HUES6 (cell line): ENCODE measurements at regions not wholly inside any gene's neighbourhood (a gene's known extent, or its start where the extent isn't known, plus 50 kb on each side); places are given as distances from the start of the nearest gene placed in this dataset.

Experiments used
- H3K27ac ChIP-seq: 2 replicates; pipeline ENCODE4 v1.7.0; 2013; ENCODE audit warnings: low read depth, mild to moderate bottlenecking, low read length, inconsistent platforms
- H3K27me3 ChIP-seq: 2 replicates; pipeline ENCODE4 v1.6.1; 2013; ENCODE audit warnings: low read length; ENCODE audit not compliant: control insufficient read depth, insufficient read depth
- H3K36me3 ChIP-seq: 2 replicates; pipeline ENCODE4 v1.6.1; 2013; ENCODE audit warnings: low read length; ENCODE audit not compliant: control insufficient read depth, insufficient read depth
- H3K4me1 ChIP-seq: 2 replicates; pipeline ENCODE4 v1.6.1; 2013; ENCODE audit warnings: low read length; ENCODE audit not compliant: control insufficient read depth, insufficient read depth
- H3K4me3 ChIP-seq: 2 replicates; pipeline ENCODE4 v1.5.1; 2013; ENCODE audit warnings: low read depth, low read length
- H3K9ac ChIP-seq: one replicate; pipeline ENCODE4 v1.6.1; 2013; ENCODE audit warnings: mild to moderate bottlenecking, low read length
- H3K9me3 ChIP-seq: 2 replicates; pipeline ENCODE4 v1.6.1; 2013; ENCODE audit warnings: low read depth, low read length; ENCODE audit not compliant: control insufficient read depth, insufficient read depth

GRCh38 chr5:38736089-38736488, 109.7 kb upstream of the OSMR start:
- H3K4me3 ChIP-seq = no peak overlapping the region
- H3K36me3 ChIP-seq = no peaks in the 10 kb centered on the region
- no peaks in the 10 kb centered on the region for H3K27me3 ChIP-seq
- H3K9ac ChIP-seq = no peak overlapping the region
- H3K27ac ChIP-seq = no peak overlapping the region
- no peaks in the 10 kb centered on the region for H3K9me3 ChIP-seq
- no peaks in the 10 kb centered on the region for H3K4me1 ChIP-seq

- Histone ChIP-seq H3K9ac (no peak overlapping the region), H3K4me1 (no peaks in the 10 kb centered on the region), H3K4me3 (no peak overlapping the region), H3K36me3 (no peaks in the 10 kb centered on the region), H3K9me3 (peaks cover 6% of the 10 kb centered on the region), H3K27ac (no peak overlapping the region), H3K27me3 (no peaks in the 10 kb centered on the region)
Measured at GRCh38 chr5:38737976-38738375, 107.8 kb upstream of the OSMR start.

DNA sequence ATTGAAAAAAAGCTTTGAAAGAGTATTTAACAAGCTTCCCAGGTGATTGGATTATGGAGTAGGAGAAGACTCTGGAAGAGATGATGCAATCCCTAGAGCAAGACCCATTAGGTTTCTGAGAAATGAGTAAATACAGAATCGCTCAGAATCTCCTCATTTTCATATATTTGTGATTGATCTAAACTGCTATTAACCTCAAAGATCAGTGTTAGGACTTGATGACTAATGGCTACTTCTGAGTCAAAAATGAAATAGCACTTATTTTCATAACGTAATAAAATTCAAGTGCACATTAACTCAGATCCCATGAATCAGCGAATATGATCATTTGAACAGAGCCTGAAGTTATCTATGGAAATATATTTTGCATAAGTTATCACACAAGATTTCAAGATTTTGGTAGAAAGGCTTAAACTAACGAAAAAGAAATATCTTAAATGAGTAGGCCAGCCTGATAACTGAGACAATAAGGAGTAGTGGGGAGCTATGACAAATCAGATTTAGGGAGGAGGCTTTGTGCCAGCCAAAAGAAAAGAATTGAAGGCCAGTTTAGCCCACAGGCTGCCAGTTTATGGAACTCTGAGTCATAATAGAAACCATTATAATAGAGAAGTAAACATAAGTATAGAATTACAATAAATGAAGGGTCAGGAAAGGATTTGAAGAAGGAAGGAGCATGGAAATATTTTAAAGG, 106.7 kb upstream of the OSMR start:
- Histone ChIP-seq H3K27me3 (no peaks in the 10 kb centered on the region), H3K27ac (no peak overlapping the region), H3K36me3 (no peaks in the 10 kb centered on the region), H3K9ac (no peak overlapping the region), H3K9me3 (peaks cover 17% of the 10 kb centered on the region), H3K4me1 (no peaks in the 10 kb centered on the region), H3K4me3 (no peak overlapping the region)

GRCh38 chr5:38739705-38740045, 106.1 kb upstream of the OSMR start:
- Histone ChIP-seq H3K9ac (no peak overlapping the region), H3K27me3 (no peaks in the 10 kb centered on the region), H3K4me1 (no peaks in the 10 kb centered on the region), H3K4me3 (no peak overlapping the region), H3K27ac (no peak overlapping the region), H3K36me3 (no peaks in the 10 kb centered on the region), H3K9me3 (peaks cover 17% of the 10 kb centered on the region)

DNA sequence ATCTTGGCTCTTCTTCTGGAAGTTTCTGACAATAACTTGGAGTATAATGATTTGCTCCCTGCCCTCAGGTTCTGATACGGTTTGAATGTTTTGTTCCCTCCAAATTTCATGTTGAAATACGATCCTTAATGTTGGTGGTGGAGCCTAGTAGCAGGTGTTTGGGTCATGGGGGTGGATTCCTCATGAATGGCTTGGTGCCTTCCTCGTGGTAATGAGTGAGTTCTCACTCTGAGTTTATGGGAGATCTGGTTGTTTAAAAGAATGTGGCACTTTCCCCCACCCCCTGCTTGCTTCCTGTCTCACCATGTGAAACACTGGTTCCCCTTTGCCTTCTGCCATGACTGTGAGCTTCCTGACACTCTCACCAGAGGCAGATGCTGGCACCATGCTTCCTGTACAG, 103.0 kb upstream of the OSMR start:
- H3K9ac ChIP-seq = no peak overlapping the region
- H3K36me3 ChIP-seq = no peaks in the 10 kb centered on the region
- H3K9me3 ChIP-seq = peaks cover 19% of the 10 kb centered on the region
- H3K27ac ChIP-seq = no peak overlapping the region
- no peaks in the 10 kb centered on the region for H3K27me3 ChIP-seq
- H3K4me1 ChIP-seq = no peaks in the 10 kb centered on the region
- H3K4me3 ChIP-seq = no peak overlapping the region

DNA sequence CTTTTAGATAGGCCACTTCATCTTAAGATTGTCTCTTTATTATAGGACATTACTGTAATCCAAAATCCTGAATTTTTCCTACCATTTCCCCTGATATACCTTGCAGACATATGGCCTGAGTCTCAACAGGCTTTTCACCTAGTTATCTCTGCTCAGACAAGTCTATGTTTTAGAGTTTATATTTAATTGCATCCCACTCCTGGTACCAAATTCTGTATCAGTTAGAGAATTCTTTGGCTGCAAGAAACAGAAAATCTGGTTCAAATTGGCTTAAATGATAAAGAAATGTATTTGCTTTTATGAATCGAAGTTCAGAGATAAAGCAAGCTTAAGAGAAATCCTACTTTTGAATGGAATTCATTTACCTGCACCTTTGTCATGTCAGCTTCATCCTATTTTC, 102.2 kb upstream of the OSMR start:
- H3K36me3 ChIP-seq = no peaks in the 10 kb centered on the region
- peaks cover 19% of the 10 kb centered on the region for H3K9me3 ChIP-seq
- no peaks in the 10 kb centered on the region for H3K4me1 ChIP-seq
- no peak overlapping the region for H3K9ac ChIP-seq
- H3K4me3 ChIP-seq = no peak overlapping the region
- no peak overlapping the region for H3K27ac ChIP-seq
- H3K27me3 ChIP-seq = no peaks in the 10 kb centered on the region

- Histone ChIP-seq H3K9me3 (peaks cover 19% of the 10 kb centered on the region), H3K27me3 (no peaks in the 10 kb centered on the region), H3K36me3 (no peaks in the 10 kb centered on the region), H3K4me3 (no peak overlapping the region), H3K9ac (no peak overlapping the region), H3K4me1 (no peaks in the 10 kb centered on the region), H3K27ac (no peak overlapping the region)
Measured at GRCh38 chr5:38745836-38746732, 99.7 kb upstream of the OSMR start.

- H3K36me3 ChIP-seq = no peaks in the 10 kb centered on the region
- no peaks in the 10 kb centered on the region for H3K4me1 ChIP-seq
- H3K27ac ChIP-seq = no peak overlapping the region
- H3K27me3 ChIP-seq = no peaks in the 10 kb centered on the region
- H3K9ac ChIP-seq = no peak overlapping the region
- peaks cover under 1% of the 10 kb centered on the region; the same call in 1 of the 2 replicates for H3K9me3 ChIP-seq
- H3K4me3 ChIP-seq = no peak overlapping the region
Measured at GRCh38 chr5:38749861-38750260, 96.0 kb upstream of the OSMR start.

DNA sequence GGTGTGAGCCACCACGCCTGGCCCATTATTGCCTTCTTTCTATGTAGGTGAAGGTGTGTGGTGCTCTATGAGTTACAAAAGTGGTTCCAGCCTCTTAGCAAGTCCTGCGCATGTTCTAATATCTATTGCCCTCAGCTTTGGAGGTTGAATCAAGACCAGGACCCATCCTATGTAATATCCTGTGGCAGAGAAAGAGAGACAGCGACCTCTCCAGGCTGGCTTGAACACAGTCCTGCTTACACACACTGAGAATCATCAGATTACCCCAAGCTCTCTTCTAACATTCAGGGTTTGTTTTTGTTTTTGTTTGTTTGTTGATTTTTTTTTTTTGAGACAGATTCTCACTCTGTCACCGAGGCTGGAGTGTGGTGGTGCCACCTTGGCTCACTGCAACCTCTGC, 94.7 kb upstream of the OSMR start:
- no peaks in the 10 kb centered on the region for H3K27me3 ChIP-seq
- H3K36me3 ChIP-seq = no peaks in the 10 kb centered on the region
- no peak overlapping the region for H3K27ac ChIP-seq
- no peaks in the 10 kb centered on the region for H3K9me3 ChIP-seq
- H3K4me3 ChIP-seq = no peak overlapping the region
- no peaks in the 10 kb centered on the region for H3K4me1 ChIP-seq
- H3K9ac ChIP-seq = no peak overlapping the region

GRCh38 chr5:38752012-38752536, 93.7 kb upstream of the OSMR start:
- no peaks in the 10 kb centered on the region for H3K9me3 ChIP-seq
- H3K9ac ChIP-seq = no peak overlapping the region
- H3K27me3 ChIP-seq = no peaks in the 10 kb centered on the region
- no peak overlapping the region for H3K27ac ChIP-seq
- no peaks in the 10 kb centered on the region for H3K4me1 ChIP-seq
- H3K4me3 ChIP-seq = no peak overlapping the region
- H3K36me3 ChIP-seq = no peaks in the 10 kb centered on the region

DNA sequence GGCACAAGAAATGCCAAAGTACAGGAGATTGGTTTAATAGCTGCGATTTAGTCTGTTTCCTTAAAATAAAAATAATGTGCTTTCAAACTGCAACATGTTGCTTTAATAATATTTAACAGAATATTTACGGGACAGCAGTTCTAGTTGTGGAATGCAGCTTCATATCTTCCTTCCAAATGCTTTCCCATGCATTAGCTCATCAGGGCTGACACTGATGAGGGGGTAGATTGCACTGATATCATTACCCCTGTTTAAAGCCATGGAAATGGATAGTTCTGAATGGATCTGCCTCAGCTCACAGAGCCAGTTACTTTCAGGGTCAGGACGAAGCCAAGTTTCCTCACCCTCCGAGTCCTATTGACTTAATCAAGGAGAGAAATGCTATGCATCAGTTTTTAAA, 93.2 kb upstream of the OSMR start:
- Histone ChIP-seq H3K9ac (no peak overlapping the region), H3K36me3 (no peaks in the 10 kb centered on the region), H3K4me3 (no peak overlapping the region), H3K9me3 (no peaks in the 10 kb centered on the region), H3K27ac (no peak overlapping the region), H3K27me3 (no peaks in the 10 kb centered on the region), H3K4me1 (no peaks in the 10 kb centered on the region)
